Retinal pigment epithelial cell (primary cell): ENCODE measurements at regions not wholly inside any gene's neighbourhood (a gene's known extent, or its start where the extent isn't known, plus 50 kb on each side); places are given as distances from the start of the nearest gene placed in this dataset.
"Not testable (repeated sequence)": the region's sequence is repeated elsewhere in the genome, so short reads cannot be mapped to it uniquely, and the experiment has no call there.

Source experiments
- DNase-seq: peaks from one replicate; pipeline ENCODE4 v3.0.0-alpha.2; 2010; ENCODE audit warnings: low read depth
- H3K4me3 ChIP-seq: 2 replicates; pipeline ENCODE4 v1.5.1; 2011; ENCODE audit warnings: mild to moderate bottlenecking, low read length, control low read depth, moderate library complexity
- TF ChIP-seq, protein P1 (sequence below): conservative IDR thresholded peaks from 2 replicates; pipeline ENCODE4 v1.5.1; 2011; ENCODE audit warnings: low read depth, low read length, control low read depth, inconsistent platforms

GRCh38 chrX:28408017-28408723 lies 179.1 kb upstream of the IL1RAPL1 start:
- DNase-seq = no peak
- no peak overlapping the region for H3K4me3 ChIP-seq
- TF ChIP-seq, protein P1, sequence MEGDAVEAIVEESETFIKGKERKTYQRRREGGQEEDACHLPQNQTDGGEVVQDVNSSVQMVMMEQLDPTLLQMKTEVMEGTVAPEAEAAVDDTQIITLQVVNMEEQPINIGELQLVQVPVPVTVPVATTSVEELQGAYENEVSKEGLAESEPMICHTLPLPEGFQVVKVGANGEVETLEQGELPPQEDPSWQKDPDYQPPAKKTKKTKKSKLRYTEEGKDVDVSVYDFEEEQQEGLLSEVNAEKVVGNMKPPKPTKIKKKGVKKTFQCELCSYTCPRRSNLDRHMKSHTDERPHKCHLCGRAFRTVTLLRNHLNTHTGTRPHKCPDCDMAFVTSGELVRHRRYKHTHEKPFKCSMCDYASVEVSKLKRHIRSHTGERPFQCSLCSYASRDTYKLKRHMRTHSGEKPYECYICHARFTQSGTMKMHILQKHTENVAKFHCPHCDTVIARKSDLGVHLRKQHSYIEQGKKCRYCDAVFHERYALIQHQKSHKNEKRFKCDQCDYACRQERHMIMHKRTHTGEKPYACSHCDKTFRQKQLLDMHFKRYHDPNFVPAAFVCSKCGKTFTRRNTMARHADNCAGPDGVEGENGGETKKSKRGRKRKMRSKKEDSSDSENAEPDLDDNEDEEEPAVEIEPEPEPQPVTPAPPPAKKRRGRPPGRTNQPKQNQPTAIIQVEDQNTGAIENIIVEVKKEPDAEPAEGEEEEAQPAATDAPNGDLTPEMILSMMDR = no peak

DNA sequence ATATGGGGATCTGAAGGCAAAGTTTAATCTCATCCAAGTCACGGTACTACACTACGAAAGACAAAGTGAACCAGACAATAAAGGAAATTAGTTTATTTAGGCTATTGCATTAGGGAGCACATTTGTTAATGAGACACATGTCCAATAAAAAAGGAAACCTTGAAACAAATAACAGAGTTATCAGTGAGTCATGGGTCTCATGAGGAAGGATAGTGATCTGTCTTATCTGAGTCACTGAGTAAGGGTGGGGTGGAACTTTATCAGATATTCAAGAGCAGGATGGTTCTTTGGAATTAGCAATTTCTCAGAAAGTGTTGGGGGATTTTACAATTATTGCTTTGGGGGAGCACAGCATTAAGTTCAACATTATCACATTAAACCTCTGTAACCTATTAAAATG lies 188.9 kb upstream of the IL1RAPL1 start:
- no peak for DNase-seq
- TF ChIP-seq, protein P1 = no peak
- no peak overlapping the region for H3K4me3 ChIP-seq

DNA sequence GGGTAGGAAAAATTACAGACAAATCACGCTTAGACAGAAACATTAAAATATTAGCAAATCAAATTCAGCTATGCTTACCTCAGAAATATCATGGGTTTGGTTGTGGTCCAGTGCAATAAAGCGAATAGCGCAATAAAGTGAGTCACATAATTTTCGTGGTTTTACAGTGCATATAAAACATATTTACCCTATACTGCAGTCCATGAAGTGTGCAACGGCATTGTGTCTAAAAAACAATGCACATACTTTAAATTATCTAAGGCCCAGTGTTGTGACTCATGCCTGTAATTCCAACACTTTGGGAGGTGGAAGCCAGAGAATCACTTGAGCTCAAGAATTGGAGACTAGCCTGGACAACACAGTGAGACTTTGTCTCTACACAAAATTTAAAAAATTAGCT lies 195.7 kb upstream of the IL1RAPL1 start:
- TF ChIP-seq, protein P1 = no peak
- H3K4me3 ChIP-seq = no peak overlapping the region
- peak; percentile 11 for DNase-seq

GRCh38 chrX:28379103-28379502 lies 208.1 kb upstream of the IL1RAPL1 start:
- DNase-seq = no peak
- no peak overlapping the region for H3K4me3 ChIP-seq
- TF ChIP-seq, protein P1 = no peak

DNA sequence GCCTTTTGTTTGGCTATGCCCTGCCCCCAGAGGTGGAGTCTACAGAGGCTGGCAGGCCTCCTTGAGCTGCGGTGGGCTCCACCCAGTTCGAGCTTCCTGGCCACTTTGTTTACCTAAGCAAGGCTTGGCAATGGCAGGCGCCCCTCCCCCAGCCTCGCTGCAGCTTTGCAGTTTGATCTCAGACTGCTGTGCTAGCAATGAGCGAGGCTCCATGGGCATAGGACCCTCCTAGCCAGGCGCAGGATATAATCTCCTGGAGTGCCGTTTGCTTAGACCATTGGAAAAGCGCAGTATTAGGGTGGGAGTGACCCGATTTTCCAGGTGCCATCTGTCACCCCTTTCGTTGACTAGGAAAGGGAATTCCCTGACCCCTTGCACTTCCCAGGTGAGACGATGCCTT lies 219.6 kb upstream of the IL1RAPL1 start:
- not testable (repeated sequence) for DNase-seq, H3K4me3 ChIP-seq

GRCh38 chrX:28351801-28352200 lies 235.4 kb upstream of the IL1RAPL1 start:
- TF ChIP-seq, protein P1 = no peak
- DNase-seq = no peak

GRCh38 chrX:28349888-28350287 lies 237.4 kb upstream of the IL1RAPL1 start:
- H3K4me3 ChIP-seq = no peak overlapping the region
- TF ChIP-seq, protein P1 = no peak
- no peak for DNase-seq

More at GRCh38 chrX:28351801-28352200, 235.4 kb upstream of the IL1RAPL1 start:
- H3K4me3 ChIP-seq = no peak overlapping the region
